ENCODE measurements at regions not wholly inside any gene's neighbourhood (a gene's known extent, or its start where the extent isn't known, plus 50 kb on each side); places are given as distances from the start of the nearest gene placed in this dataset.

DNA sequence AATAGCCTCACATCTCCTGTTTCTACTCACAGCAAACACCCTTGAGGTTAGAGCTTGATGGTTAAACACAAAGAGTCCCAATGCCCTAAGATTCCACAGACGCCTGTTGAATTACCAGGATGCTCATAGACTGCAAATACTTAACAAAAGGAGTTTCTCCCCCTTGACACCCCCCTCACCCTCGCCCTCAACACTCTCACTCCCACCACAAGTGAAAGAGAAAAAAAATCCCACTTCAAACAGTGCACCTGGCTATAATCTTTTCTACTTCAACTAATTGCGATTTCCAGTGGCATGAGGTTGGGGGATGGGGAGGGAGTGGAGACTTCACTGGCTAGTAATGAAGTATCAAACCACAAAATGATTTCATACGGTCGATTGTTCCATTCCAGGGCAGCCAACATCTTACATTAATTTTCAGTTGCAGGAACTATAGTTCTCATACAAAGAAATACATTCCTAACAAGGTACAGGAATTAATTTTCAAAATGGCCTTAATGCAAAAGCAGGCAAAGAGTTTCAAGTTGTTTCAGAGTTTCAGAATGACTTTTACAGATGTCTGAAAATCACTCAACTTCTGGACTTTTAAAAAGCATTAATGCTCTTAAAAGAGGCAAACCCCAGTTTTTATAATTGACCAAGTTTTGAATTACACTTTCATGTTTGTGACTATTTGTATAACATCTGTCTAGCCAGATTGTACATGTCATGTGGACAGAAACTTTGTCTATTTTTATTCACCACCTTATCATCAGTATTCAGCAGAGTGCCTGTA lies 390.7 kb downstream of the C12orf75 start:
- TF ChIP-seq, protein P1, sequence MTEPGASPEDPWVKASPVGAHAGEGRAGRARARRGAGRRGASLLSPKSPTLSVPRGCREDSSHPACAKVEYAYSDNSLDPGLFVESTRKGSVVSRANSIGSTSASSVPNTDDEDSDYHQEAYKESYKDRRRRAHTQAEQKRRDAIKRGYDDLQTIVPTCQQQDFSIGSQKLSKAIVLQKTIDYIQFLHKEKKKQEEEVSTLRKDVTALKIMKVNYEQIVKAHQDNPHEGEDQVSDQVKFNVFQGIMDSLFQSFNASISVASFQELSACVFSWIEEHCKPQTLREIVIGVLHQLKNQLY (CRISPR knock-in tag; IDR thresholded peaks at IDR 0.05): no peak
- TF ChIP-seq TCF7L2 (IDR thresholded peaks at IDR 0.05; ENCODE audit: low read depth, low read length): no peak
- no peak for TF ChIP-seq ZNF792 (CRISPR knock-in tag; IDR thresholded peaks at IDR 0.05)
- TF ChIP-seq ZNF232 (CRISPR knock-in tag; IDR thresholded peaks at IDR 0.05; ENCODE audit: borderline replicate concordance): no peak
- TF ChIP-seq, protein P2, sequence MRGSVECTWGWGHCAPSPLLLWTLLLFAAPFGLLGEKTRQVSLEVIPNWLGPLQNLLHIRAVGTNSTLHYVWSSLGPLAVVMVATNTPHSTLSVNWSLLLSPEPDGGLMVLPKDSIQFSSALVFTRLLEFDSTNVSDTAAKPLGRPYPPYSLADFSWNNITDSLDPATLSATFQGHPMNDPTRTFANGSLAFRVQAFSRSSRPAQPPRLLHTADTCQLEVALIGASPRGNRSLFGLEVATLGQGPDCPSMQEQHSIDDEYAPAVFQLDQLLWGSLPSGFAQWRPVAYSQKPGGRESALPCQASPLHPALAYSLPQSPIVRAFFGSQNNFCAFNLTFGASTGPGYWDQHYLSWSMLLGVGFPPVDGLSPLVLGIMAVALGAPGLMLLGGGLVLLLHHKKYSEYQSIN (CRISPR knock-in tag; IDR thresholded peaks at IDR 0.05; ENCODE audit: borderline replicate concordance): no peak
- TF ChIP-seq FOXK2 (IDR thresholded peaks at IDR 0.05): no peak
- no peak for TF ChIP-seq KLF12 (CRISPR knock-in tag; IDR thresholded peaks at IDR 0.05; ENCODE audit: borderline replicate concordance)
- TF ChIP-seq ZNF354B (CRISPR knock-in tag; IDR thresholded peaks at IDR 0.05): no peak
- no peak for TF ChIP-seq POLR2AphosphoS5 (IDR thresholded peaks at IDR 0.05; ENCODE audit: low read depth, low read length)
- TF ChIP-seq, protein P3, sequence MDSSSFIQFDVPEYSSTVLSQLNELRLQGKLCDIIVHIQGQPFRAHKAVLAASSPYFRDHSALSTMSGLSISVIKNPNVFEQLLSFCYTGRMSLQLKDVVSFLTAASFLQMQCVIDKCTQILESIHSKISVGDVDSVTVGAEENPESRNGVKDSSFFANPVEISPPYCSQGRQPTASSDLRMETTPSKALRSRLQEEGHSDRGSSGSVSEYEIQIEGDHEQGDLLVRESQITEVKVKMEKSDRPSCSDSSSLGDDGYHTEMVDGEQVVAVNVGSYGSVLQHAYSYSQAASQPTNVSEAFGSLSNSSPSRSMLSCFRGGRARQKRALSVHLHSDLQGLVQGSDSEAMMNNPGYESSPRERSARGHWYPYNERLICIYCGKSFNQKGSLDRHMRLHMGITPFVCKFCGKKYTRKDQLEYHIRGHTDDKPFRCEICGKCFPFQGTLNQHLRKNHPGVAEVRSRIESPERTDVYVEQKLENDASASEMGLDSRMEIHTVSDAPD (CRISPR knock-in tag; IDR thresholded peaks at IDR 0.05): no peak
- TF ChIP-seq ZBTB1 (CRISPR knock-in tag; IDR thresholded peaks at IDR 0.05; ENCODE audit: borderline replicate concordance): no peak
- TF ChIP-seq RXRA (CRISPR knock-in tag; IDR thresholded peaks at IDR 0.05): no peak
- TF ChIP-seq, protein P4, sequence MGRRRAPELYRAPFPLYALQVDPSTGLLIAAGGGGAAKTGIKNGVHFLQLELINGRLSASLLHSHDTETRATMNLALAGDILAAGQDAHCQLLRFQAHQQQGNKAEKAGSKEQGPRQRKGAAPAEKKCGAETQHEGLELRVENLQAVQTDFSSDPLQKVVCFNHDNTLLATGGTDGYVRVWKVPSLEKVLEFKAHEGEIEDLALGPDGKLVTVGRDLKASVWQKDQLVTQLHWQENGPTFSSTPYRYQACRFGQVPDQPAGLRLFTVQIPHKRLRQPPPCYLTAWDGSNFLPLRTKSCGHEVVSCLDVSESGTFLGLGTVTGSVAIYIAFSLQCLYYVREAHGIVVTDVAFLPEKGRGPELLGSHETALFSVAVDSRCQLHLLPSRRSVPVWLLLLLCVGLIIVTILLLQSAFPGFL (CRISPR knock-in tag; IDR thresholded peaks at IDR 0.05): no peak
